ENCODE measurements at regions not wholly inside any gene's neighbourhood (a gene's known extent, or its start where the extent isn't known, plus 50 kb on each side); places are given as distances from the start of the nearest gene placed in this dataset.
"Not testable (repeated sequence)": the region's sequence is repeated elsewhere in the genome, so short reads cannot be mapped to it uniquely, and the experiment has no call there.

DNA sequence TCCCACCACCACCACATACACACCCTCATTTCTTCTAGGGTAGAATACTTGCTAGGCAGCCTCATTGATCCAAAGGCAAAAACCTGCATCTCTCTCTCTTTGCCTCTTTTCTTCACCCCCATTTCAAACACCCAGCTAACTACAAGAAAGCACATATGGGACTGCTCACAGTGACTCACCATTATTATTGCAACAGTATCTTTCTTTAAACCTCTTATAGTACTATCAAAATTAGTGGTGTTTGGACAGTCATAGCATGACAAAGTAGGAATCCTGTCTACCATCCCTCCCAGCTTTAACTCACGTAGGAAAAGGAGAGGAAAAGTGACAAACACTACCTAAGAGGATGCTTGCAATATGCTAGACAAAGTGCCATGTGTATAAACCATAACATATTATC lies 422.5 kb upstream of the CRIM1 start:
- no peak for DNase-seq (ENCODE audit: low spot score)

DNA sequence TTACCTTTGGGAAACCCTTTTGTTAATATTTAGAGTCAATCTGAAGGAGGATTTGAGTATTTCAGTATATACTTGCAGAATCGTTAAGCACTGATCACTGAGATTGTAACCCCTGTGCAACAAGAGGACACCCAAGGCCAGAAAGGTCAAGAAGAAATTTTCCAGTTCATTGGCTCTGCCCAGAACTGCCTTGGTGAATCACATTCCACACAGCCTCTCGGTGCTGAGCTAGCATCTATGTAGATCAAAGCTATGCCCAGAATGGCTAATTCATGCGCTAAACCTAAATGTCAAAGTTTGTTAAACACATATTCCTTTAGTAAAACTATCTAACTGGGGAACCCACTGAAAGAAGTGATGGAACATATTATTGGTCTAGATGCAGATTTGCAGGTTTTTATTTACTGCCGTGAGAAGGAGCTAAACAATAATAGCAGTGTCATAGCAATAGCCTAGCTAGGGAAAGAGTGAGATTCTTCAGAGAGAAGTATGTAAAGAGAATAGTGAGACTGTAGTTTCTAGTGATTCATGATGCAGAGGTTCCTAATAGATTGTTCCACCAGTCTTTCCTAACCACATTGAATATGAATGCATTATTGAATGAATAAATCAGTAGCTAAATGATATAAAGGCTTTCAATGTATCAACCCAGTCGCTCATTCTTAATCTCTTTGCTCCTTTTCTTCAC lies 423.2 kb upstream of the CRIM1 start:
- no peak for DNase-seq (ENCODE audit: low spot score)

DNA sequence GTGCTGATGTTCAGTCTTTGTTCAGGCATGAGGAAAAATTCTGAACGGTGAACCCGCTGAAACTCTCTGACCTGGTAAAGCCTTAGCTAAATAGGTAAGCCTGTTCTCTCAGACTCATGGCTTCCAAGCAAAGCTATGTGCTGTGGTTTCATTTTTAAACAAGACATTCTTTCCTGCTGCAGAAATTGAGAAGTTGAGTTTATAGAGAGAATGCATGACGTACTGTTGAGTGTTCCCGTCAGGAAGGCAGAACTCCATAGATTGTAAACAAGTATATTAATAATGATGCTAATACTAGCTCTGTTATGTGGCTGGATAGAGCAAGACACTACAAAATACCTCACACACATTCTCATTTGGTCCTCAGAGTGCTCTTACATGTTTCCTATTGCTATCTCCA lies 424.0 kb upstream of the CRIM1 start:
- no peak for DNase-seq (ENCODE audit: low spot score)

DNA sequence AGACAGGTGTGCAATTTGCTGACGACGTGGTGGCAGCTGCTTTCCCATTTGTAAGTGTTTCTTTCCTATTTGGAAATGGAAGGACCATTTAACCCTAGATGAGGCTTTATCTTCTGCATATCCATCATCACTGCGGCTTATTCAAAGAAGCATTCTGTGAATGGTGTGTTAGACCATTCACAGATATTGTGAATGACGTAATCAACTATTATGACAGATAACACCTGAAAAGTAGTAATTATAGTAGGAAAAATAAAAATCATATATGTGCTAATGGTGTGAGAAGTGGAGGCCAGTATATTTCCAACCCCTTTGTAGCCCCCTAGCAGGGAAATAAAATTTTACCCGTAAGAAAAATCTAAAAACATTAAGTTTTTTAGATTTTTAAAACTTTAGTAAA lies 424.5 kb upstream of the CRIM1 start:
- DNase-seq (ENCODE audit: low spot score), result no peak

DNA sequence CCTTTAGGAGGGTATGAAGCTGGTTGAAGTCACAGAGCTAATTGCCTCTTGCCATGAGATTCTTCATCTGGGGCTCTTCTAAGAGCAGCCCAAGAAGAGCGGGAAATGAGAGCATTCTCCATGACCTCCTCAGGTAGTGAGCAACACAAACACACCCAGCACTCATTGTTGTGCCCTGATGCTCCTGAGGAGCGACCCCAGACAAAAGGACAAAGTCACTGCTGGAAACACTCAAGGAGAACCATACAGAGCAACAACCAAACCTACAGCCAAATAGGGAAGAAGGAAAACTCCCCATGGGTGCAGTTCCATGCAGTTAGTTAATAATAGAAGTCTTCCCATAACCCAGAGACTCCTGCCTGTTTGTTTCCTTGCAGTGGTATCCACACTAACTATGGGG lies 426.0 kb upstream of the CRIM1 start:
- no peak for DNase-seq (ENCODE audit: low spot score)

DNA sequence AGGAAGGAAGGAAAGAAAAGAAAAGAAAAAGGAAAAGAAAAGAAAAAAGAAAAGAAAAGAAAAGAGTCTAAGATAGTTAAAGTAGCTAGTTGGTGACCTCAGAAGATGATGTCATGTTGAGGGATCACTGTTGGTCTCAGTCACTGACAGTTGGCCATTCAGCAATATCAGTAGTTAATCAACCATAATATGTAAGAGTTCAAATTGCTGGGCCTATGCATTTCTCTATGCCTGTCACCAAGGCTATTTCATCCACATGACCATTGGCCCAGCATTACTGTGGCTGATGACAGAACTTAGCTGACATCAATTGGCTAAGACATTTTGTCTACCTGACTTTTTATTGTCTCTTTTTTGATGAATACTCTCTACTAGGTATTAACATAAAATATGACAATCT lies 435.5 kb upstream of the CRIM1 start:
- DNase-seq (ENCODE audit: low spot score), result no peak

DNA sequence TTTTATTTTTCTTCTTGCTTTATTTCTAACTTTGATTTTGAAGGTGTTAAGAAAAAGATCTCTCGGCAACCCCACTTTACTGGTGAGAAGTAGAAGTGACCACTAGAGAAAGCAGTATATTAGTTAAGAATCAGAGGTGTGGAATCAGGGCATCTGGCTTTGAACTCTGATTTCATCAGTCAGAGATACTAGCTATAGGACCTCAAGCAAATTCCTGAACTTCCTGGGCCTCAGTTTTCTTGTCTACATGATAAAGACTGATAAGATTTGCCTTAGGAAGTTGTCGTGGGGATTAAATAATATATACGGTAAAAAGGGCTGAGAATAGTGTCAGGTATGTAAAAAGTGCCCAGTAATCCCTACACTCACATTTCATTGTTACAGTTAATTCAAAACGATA lies 440.3 kb upstream of the CRIM1 start:
- no peak for DNase-seq (ENCODE audit: low spot score)

DNA sequence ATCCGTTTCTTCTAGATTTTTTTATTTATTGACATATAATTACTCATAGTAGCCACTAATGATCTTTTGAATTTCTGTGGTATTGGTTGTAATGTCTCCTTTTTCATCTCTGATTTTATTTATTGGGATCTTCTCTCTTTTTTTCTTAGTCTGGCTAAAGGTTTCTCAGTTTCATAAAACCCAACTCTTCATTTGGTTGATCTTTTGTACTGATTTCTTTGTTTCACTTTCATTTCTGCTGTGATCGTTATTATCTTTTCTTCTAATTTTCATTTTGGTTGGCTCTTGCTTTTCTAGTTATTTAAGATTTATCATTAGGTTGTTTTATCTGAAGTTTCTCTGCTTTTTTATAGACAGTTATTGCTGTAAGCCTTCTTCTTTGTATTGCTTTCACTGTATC lies 463.6 kb upstream of the CRIM1 start:
- no peak for DNase-seq (ENCODE audit: low spot score)

DNA sequence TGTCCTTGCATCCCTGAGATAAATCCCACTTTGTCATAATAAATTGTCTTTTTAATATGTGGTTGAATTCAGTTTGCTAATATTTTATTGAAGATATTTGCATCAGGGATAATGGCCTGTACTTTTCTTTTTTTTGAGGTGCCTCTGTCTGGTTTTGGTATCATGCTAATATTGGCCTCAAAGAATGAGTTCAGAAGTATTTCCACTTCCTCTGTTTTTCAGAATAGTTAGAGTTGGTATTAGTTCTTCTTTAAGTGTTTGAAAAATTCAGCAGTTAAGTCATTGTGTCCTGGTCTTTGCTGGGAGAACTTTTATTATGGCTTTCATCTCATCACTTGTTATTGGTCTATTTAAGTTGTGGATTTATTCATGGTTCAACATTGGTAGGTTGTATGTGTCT lies 464.1 kb upstream of the CRIM1 start:
- DNase-seq (ENCODE audit: low spot score), result no peak

DNA sequence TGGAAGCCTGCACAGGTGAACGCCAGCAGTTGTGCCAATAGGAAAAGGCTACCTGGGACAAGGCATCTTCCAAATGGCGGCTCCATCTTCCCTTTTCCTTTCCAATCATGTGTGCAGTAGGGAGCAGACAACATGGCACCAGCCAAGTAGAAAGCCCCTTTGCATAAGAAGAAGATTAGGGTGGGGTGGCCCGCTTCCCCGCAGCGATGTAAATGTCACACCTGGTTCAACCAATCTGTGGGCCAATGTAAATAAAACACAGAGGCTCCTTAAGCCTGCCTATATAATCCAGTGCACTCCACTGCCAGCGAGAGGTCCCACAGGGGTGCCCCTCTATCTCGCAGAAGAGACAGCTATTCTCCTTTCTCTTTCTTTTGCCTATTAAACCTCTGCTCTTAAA lies 468.4 kb upstream of the CRIM1 start:
- no peak for DNase-seq (ENCODE audit: low spot score)

DNA sequence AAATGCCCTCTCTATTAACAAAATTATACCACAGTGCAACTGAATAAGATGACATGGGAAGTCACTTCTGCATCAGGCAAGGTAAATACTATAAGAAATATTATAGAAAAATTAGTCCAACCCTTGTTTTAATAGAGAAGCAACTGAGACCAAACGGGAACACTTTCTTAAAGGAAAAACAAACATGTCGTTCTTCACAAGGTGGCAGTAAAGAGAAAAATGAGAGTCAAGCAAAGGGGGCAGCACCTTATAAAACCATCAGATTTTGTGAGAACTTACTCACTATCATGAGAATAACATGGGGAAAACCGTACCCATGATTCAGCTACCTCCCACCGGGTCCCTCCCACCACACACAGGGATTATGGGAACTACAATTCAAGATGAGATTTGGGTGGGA lies 481.7 kb upstream of the CRIM1 start:
- no peak for DNase-seq (ENCODE audit: low spot score)

DNA sequence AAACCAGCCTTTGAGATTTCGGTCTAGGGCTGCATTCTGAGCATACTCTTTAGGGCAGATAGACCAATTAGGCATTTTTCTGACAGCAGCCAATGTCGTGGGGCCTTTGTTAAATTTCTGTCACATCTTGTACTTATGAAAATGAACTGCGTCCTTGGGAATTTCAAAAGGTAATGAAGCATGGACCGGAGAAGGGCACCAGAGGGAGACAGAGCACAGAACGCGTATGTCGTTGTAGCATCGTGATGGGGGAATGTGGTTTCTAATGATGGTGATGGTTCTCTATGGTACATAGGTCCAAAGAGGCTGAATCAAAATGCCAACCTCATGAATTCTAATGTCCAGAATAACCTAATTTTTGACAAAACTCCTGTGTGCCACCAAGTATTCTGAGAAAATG lies 483.9 kb upstream of the CRIM1 start:
- DNase-seq (ENCODE audit: low spot score), result no peak

DNA sequence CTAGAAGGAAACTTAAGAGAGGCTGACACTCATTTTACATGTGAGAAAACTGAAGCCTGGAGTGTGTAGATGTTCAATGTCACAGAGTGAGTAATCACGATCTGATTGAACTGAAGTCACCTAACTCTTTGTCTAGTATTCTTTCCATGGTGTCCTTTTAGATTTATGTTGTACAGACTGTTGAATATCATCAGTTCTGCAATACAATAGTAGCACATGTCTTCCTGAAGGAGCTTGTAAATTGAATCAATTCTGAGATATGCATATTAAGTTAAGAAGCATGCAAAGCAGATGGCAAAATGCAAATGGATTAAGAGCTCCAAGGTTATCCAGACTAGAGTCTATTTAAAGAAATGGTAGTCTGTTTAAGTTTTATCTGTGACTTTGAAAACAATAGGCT lies 484.9 kb upstream of the CRIM1 start:
- DNase-seq (ENCODE audit: low spot score), result no peak

DNA sequence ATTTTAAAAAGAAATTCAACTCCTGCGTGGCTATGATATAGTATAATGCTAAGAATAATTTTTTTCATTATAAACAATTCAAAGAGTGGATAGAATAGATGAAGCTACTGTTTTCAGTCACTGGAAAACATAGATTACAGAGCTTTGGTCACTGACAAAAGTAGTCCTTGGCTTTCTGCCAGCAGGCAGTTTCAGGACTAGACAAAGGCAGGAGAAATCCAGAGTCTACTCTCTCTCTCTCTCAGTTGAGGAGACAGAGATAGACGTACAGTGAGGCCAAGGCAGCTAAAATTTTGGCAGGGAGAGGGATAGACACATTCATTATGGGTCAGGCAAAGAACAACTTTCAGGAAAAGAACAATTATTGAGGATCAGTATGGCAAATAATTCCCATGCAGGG lies 491.4 kb upstream of the CRIM1 start:
- DNase-seq (ENCODE audit: low spot score), result no peak

DNA sequence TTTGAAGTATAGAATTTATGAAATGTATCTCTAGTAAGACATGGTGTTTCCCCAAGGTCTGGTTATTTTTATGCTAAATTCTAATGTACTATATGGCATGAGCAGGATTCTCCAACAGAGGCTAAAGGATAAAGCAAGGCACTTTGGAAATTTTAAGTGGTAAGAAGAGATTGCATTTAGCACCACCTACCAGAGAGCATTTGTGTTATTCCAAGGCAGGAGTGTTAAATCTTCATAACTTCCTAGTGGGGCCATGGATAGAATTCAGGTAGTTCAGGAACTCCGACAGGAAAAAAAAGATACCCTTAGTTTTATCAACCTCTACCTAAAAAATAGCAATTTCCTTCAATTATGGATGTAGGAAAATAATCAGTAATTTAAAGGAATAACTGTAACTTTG lies 497.4 kb upstream of the CRIM1 start:
- DNase-seq (ENCODE audit: low spot score), result no peak

DNA sequence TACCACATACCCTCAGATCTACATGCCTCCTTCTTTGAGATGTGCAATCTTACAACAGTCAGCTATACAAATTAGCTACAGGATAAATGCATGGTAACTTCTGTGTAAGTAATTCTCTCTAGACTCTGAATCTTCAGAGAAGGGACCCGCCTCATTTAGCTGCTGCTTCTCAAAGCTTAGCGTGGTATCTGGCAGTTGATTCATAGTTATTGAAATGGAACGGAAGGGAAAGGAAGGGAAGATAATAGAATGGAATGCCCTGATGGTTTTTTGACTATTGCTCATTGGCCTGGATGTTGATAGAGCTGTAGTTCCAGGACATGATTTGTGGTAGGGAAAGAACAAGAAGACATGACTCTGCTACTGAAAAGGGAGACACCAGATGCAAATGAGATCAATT lies 498.1 kb upstream of the CRIM1 start:
- peak; percentile 37 for DNase-seq (ENCODE audit: low spot score)

DNA sequence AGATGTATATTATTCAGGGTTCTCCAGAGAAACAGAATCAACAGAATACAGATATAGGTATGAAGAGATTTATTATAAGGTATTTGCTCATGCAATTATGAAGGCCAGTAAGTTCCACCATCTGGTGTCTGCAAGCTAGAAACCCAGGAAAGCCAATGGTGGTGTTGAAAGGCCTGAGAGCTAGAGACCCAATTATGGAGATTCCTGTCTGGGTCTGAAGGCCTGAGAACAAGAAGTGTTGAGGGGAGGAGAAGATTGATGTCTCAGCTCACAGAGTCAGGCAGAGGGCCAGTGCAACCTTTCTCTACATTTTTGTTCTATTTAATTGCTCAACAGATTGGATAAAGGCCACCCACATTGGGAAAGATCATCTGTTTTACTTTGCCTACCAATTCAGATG lies 524.2 kb upstream of the CRIM1 start:
- no peak for DNase-seq (ENCODE audit: low spot score)

DNA sequence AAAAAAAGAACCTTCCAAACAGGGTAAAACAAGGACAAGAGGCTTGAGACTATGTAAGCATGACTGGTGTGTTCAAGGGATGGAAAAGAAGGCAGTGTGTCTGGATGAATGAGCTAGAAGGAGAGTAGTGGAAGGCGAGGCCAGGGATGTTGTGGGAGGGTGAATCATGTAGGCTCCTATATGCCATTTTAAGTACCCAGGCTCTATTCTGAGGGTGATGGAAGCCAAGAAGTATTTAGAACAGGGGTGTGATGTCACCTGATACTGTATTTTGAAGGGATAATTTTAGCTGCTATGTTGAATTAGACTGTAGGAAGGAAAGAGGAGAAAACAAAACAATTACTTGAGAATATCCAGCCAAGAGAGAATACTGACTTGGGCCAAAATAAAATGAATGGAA lies 524.7 kb upstream of the CRIM1 start:
- no peak for DNase-seq (ENCODE audit: low spot score)

DNA sequence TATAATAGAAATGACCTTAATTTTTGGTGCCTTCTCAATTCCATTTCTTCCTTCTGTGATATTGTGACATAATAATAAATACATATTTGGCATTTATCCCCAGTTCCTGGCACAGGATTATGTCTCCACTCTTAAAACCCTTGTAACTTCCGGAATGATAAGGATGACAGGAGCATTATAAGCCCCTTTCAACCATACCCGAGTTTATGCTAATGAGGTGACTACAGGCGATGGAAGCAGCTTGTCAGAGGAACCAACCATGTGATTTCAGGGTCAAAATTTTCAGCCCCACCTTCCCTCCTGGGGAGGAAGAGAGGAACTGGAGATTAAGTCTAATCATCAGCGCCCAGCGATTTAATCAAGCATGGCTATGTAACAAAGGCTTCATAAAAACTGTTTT lies 528.5 kb upstream of the CRIM1 start:
- DNase-seq (ENCODE audit: low spot score), result no peak

DNA sequence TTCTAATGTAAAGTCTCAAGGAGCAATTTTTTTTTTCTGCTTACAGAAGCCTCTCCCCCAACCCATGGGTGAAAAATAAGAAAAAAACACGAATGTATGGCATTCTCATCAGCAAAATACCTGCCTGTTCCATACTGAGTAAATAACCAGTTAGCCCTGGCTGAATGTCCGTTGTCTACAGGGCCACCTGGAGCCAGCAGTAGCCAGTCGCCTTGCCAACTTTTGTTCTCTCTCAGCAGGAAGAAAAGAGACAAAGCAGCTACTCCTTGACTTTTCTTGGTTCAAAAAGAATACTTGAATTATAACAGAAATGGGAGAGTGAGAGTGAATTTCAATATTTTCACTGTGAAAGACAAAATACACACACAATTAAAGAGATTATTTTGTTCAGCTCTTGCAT lies 532.9 kb upstream of the CRIM1 start:
- DNase-seq (ENCODE audit: low spot score), result no peak

DNA sequence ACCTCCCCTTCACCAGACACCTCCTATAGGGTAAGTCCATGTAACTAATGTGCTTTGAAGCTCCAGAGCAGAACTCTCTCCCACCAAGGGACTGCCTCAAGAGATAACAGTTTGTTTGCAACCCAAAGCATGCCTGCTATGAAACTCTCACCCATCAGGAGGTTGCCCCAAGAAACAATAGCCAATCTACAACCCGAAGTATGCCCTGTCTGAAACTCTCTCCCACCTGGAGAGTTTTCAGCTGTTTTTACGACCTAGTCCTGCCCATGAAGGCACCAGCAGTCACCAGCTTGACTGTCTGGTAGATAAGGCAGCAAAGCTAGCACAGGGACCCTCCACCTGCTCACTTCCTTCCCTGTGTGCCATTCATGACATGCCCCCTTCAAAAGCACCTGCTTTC lies 533.9 kb upstream of the CRIM1 start:
- no peak for DNase-seq (ENCODE audit: low spot score)

DNA sequence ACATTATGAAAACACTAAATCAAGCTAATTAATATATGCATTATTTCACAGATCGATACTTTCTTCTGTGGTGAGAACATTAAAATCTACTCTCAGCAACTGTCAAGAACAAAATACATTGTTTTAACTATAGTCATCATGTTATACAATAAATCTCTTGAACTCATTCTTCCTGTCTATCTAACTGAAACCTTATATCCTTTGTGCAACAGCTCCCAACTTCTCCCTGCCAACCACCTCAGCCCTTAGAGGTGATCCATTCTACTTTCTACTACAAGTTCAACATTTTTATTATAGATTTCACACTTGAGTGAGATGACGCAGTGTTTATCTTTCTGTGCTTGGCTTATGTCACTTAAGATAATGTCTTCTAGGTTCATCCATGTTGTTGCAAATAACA lies 535.2 kb upstream of the CRIM1 start:
- DNase-seq (ENCODE audit: low spot score), result no peak

DNA sequence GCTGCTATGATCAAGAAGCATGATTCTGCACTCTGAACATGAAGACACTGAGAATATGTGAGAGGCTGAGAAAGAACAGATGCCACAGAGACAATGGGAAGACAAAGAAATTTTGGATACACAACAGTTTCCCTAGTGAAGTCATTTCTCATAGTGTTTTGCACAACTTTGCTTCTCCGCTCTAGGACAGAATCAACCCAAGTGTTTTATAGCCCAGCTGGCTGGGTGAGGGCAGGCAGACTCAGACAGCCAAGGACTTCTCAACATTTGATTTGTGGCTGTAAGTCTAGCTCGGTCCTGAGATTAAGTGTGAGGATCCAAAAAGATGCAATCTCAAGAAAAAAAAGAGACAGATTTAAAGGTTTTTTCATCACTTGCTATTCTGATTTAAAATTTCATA lies 536.5 kb upstream of the CRIM1 start:
- DNase-seq (ENCODE audit: low spot score), result no peak

DNA sequence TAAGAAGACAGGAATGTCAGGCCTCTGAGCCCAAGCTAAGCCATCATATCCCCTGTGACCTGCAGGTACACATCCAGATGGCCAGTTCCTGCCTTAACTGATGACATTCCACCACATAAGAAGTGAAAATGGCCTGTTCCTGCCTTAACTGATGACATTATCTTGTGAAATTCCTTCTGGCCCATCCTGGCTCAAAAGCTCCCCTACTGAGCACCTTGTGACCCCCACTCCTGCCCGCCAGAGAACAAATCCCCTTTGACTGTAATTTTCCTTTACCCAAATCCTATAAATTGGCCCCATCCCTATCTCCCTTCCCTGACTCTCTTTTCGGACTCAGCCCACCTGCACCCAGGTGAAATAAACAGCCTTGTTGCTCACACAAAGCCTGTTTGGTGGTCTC lies 537.2 kb upstream of the CRIM1 start:
- not testable (repeated sequence) for DNase-seq (ENCODE audit: low spot score)

DNA sequence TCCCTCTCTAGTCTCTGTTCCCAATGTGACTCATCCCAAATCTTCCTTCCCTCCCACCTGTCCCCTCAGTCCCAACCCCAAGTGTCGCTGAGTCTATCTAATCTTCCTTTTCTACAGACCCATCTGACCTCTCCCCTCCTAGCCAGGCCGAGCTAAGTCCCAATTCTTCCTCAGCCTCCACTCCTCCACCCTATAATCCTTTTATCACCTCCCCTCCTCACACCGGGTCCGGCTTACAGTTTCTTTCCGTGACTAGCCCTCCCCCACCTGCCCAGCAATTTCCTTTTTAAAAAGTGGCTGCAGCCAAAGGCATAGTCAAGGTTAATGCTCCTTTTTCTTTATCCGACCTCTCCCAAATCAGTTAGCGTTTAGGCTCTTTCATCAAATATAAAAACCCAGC lies 541.0 kb upstream of the CRIM1 start:
- DNase-seq (ENCODE audit: low spot score), result not testable (repeated sequence)
